GM18498 (cell line): ENCODE measurements at regions not wholly inside any gene's neighbourhood (a gene's known extent, or its start where the extent isn't known, plus 50 kb on each side); places are given as distances from the start of the nearest gene placed in this dataset.
A peak's percentile ranks its signal among the peaks of the same experiment; 100 is the strongest.
"Not testable (repeated sequence)": the region's sequence is repeated elsewhere in the genome, so short reads cannot be mapped to it uniquely, and the experiment has no call there.

ENCODE experiments used
- ATAC-seq: cut with Tn5 transposase; IDR thresholded peaks from one replicate; pipeline ENCODE4 v1.9.1; 2021; ENCODE audit warnings: mild to moderate bottlenecking, moderate library complexity; ENCODE audit not compliant: unreplicated experiment

GRCh38 chr11:80745416-80745815 is 1304.6 kb upstream of the TENM4 start:
- ATAC-seq: no peak

DNA sequence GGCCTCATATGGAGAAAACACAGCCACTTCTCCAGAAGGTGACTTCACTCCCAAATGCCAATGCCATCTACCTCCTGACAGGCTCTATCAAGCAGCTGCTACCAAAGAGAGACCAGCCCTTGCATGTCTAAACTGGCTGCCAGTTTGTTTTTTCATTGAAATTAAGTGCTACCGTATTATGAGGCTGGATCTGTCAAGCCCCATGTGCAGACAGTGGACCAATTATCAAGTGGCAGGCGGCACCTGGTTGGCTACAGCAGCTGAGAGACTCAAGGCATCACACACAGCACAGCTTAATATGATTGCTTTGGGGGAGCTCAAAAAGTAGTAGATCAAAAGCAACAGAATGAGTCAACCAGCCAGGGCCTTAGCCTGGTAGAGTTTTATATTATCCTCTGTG is 1293.0 kb upstream of the TENM4 start:
- ATAC-seq: no peak

GRCh38 chr11:80733361-80733760 is 1292.5 kb upstream of the TENM4 start:
- ATAC-seq: no peak

GRCh38 chr11:80727315-80727714 is 1286.5 kb upstream of the TENM4 start:
- ATAC-seq: peak; percentile 92

GRCh38 chr11:80726236-80726635 is 1285.4 kb upstream of the TENM4 start:
- ATAC-seq: no peak

GRCh38 chr11:80724366-80724765 is 1283.5 kb upstream of the TENM4 start:
- ATAC-seq: no peak

- no peak for ATAC-seq
Observed at GRCh38 chr11:80722629-80723028, 1281.8 kb upstream of the TENM4 start.

GRCh38 chr11:80720295-80720694 is 1279.5 kb upstream of the TENM4 start:
- ATAC-seq: no peak

DNA sequence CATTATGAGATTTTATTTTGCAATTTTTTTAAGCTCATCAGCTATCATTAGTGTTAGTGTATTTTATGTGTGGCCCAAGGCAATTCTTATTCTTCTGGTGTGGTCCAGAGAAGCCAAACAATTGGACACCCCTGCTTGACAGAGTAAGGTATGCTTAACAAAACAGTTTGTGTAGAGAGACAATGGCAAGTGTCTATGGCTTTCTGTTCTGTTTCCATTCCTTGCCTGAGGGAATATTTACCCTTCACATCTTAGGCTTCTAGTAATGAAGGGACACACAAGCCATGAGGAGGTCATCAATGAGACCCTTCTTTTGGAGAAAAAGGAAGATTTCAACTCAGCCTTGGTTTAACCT is 1278.4 kb upstream of the TENM4 start:
- no peak for ATAC-seq

DNA sequence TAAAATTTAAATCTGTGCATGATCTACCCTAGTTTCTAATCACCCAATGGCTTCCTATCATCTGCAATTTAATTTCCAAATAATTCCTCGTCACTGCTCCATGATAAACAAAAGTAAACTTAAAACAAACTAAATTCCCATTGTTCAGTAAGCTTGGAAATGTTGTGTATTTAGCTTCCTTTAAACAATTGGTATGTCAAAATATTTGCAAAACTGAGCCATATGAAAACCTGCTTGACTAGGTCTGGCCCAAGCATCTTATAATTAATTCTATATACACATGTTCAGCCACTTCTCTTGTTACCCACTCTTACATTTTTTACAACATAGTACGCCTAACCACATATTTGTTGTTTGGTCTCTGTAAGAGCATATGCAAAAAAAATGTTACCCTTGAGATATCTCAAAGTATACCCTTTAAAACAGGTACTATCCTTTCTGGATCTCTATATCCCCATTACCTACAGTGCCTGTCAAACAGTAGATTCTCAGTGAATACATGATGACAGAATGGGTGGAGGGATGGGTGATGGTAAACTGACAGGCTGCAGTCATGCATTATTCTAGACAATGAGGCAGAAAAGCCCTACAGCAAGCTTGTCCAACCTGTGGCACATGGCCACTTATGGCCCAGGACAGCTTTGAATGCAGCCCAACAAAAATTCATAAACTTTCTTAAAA is 1277.9 kb upstream of the TENM4 start:
- no peak for ATAC-seq

DNA sequence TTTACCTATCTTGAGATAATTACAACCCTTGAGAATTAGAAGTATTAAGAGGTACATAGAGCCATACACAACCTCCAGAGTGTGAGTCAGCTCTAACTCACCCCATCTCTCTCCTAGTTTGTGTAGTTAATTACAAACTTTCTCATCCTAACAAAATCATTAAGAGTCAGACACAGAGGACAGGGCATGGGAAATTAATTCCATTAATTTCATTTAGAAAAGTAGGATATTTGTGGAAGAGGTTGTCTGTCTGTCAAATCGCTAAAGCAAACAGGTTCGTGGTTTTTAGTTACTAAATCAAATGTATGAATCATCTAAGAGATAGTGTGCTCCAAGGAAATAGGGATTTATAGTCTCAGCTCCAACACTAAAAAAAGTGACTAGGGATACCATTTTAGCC is 1261.4 kb upstream of the TENM4 start:
- no peak for ATAC-seq

- no peak for ATAC-seq
Observed at GRCh38 chr11:80700386-80700785, 1259.6 kb upstream of the TENM4 start.

DNA sequence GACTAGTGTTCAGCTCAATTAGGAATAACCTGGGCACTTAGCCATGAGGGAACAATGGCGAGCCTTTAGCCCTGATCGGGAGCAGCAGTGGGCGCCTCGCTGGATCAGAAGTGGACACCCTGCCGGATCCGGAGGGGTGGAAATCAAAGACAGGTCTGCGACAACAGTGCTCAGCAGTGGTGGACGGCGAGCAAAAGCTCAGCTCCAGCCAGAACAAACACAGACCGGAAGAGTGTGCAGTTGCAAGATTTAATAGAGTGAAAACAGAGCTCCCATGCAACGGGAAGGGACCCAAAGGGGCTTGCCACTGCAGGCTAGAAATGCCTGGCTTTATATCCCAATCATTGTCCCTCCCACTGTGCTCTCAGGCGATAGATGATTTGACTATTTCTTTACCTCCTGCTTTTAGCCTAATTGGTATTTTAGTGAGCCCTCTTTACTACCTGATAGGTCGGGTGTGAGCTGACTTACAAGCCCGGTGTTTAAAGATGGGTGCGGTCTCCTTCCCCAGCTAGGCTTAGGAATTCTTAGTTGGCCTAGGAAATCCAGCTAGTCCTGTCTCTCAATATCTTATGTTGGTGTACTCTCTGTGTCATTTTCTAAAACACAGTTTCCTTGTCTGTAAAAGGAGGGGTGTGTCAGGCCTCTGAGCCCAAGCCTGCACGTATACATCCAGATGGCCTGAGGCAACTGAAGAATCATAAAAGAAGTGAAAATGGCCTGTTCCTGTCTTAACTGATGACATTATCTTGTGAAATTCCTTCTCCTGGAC is 1258.8 kb upstream of the TENM4 start:
- not testable (repeated sequence) for ATAC-seq

DNA sequence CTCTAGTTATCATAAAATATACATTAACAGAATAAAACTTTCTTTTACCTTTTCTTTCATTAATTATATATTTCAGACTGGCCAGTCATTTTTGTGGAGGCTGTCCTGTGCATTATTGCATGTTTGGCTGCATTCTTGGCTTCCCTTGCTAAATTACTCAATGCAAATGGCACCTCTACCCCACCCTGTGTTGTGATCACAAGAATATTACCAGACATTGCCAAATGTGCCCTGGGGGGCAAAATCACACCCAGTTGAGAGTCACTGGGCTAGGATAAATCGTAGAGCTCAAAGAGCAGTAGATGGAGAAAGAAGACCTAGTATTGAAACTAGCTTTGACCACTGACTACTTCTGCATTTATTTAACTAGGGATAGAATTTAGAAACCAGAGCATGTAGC is 1257.8 kb upstream of the TENM4 start:
- ATAC-seq: no peak

- no peak for ATAC-seq
Observed at GRCh38 chr11:80694385-80694784, 1253.6 kb upstream of the TENM4 start.

- no peak for ATAC-seq
Observed at GRCh38 chr11:80687941-80688340, 1247.1 kb upstream of the TENM4 start.

DNA sequence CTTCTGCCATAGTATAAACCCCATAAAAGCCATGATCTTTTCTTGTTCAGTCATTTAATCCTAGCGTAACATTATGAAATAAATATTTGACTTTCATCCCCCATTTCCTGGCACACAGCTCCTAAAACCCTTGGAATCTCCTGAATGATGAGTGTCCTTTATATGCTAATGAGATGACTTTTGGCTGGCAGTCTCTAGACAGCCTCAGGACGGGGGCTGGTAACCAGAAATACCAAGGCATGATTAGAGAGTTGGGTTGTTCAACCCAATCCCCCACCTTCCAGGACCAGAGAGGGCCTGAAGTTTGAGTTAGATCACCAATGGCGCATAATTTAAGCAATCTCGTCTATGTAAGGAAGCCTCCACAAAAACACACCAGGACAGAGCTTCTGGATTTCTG is 1246.1 kb upstream of the TENM4 start:
- no peak for ATAC-seq

DNA sequence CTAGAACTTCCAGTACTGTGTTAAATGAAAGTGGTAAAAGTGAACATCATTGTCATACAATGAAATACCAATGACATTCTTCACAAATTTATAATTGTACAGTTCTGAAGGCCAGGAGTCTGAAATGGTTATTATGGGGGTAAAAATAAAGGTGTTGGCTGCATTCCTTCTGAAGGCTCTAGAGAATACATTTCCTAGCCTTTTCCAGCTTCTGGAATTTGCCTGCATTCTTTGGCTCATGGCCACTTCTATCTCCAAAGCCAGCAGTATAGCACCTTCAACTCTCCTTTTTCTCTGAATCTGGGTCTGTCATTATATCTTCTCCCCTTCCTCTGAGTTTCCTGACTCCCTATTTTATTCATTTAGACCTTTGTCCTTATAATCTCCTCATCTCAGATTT is 1232.7 kb upstream of the TENM4 start:
- no peak for ATAC-seq

GRCh38 chr11:80669620-80670019 is 1228.8 kb upstream of the TENM4 start:
- no peak for ATAC-seq

DNA sequence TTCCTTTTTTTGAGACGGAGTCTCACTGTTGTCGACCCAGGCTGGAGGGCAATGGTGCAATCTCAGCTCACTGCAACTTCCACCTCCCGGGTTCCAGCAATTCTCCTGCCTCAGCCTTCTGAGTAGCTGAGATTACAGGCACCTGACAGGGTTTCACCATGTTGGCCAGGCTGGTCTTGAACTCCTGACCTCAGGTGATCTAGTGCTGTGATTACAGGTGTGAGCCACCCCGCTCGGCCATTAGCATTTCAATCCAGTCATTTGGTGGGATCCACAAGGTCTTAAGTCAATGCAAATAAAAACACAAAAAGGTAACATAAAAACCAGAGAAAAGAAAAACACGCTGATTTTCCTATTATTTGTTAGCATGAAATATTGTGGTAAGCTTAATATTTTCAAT is 1227.2 kb upstream of the TENM4 start:
- no peak for ATAC-seq

- no peak for ATAC-seq
Observed at GRCh38 chr11:80655834-80656233, 1215.0 kb upstream of the TENM4 start.

- no peak for ATAC-seq
Observed at GRCh38 chr11:80650966-80651365, 1210.1 kb upstream of the TENM4 start.

DNA sequence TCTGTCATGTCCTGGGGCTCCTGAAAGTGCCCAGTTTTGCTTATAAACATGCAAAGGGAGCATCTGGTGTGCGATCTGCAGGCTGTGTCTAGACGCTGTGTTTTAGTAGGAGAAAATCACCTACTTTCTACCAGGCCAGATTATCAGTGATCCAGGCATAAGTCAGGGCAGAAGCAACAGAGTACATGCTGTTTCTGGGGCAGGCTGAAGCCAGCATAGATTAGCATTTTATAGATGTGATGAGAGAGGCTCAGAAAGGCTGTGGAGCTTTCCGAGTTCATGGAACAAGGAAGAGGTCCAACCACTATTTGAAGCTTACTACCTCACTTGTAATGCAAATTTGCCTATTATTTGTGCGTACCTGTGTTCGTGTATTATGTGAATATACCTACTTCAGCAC is 1208.4 kb upstream of the TENM4 start:
- ATAC-seq: no peak
